HG03520 (cell line): ENCODE measurements at regions not wholly inside any gene's neighbourhood (a gene's known extent, or its start where the extent isn't known, plus 50 kb on each side); places are given as distances from the start of the nearest gene placed in this dataset.
"Not testable (repeated sequence)": the region's sequence is repeated elsewhere in the genome, so short reads cannot be mapped to it uniquely, and the experiment has no call there.

Experiments used
- ATAC-seq: cut with Tn5 transposase; IDR thresholded peaks from one replicate; pipeline ENCODE4 v1.9.1; 2021; ENCODE audit warnings: mild to moderate bottlenecking, moderate library complexity; ENCODE audit not compliant: unreplicated experiment

- no peak for ATAC-seq
Measured at GRCh38 chr6:6932968-6933367, 174.8 kb upstream of the RREB1 start.

- ATAC-seq: no peak
Measured at GRCh38 chr6:6940031-6941025, 167.4 kb upstream of the RREB1 start.

GRCh38 chr6:6941201-6941600, 166.6 kb upstream of the RREB1 start:
- ATAC-seq: no peak

- no peak for ATAC-seq
Measured at GRCh38 chr6:6942091-6942490, 165.7 kb upstream of the RREB1 start.

GRCh38 chr6:6942831-6943230, 164.9 kb upstream of the RREB1 start:
- no peak for ATAC-seq

GRCh38 chr6:6943421-6943820, 164.3 kb upstream of the RREB1 start:
- ATAC-seq: no peak

GRCh38 chr6:6946206-6947155, 161.3 kb upstream of the RREB1 start:
- ATAC-seq: no peak

- no peak for ATAC-seq
Measured at GRCh38 chr6:6950373-6951145, 157.2 kb upstream of the RREB1 start.

- no peak for ATAC-seq
Measured at GRCh38 chr6:6951355-6951754, 156.4 kb upstream of the RREB1 start.

- ATAC-seq: no peak
Measured at GRCh38 chr6:6952484-6952883, 155.3 kb upstream of the RREB1 start.

- not testable (repeated sequence) for ATAC-seq
Measured at GRCh38 chr6:6952927-6953326, 154.8 kb upstream of the RREB1 start.

GRCh38 chr6:6960571-6961251, 147.1 kb upstream of the RREB1 start:
- ATAC-seq: no peak

GRCh38 chr6:6962086-6962485, 145.7 kb upstream of the RREB1 start:
- ATAC-seq: no peak

GRCh38 chr6:6962699-6963098, 145.1 kb upstream of the RREB1 start:
- ATAC-seq: no peak

- not testable (repeated sequence) for ATAC-seq
Measured at GRCh38 chr6:6963390-6963789, 144.4 kb upstream of the RREB1 start.

GRCh38 chr6:6964675-6965074, 143.1 kb upstream of the RREB1 start:
- ATAC-seq: no peak

- ATAC-seq: no peak
Measured at GRCh38 chr6:6966127-6966526, 141.6 kb upstream of the RREB1 start.

- no peak for ATAC-seq
Measured at GRCh38 chr6:6966569-6966968, 141.2 kb upstream of the RREB1 start.

- no peak for ATAC-seq
Measured at GRCh38 chr6:6968357-6968730, 139.4 kb upstream of the RREB1 start.
